Stomach (tissue), 8 donors: ENCODE measurements at regions not wholly inside any gene's neighbourhood (a gene's known extent, or its start where the extent isn't known, plus 50 kb on each side); places are given as distances from the start of the nearest gene placed in this dataset.

ENCODE experiments used
- DNase-seq, 2 donors: peaks; one replicate each; pipeline versions ENCODE4 v3.0.0 to v3.0.0-alpha.2; 2013 to 2019
- H3K27ac ChIP-seq, 5 donors: fragments of 200-600 bp in 4 of 5; sonication (generic) in 4 of 5; one replicate each; pipeline ENCODE4 v1.5.1; 2013 to 2019; ENCODE audit warnings: mild to moderate bottlenecking in 1 of 5, moderate library complexity in 1 of 5
- H3K27me3 ChIP-seq, 3 donors: fragments of 200-600 bp; sonication (generic); one replicate each; pipeline ENCODE4 v1.5.1; 2017 to 2019; ENCODE audit warnings: mixed run types in 1 of 3
- H3K36me3 ChIP-seq, 4 donors: fragments of 200-600 bp; sonication (generic); 1 replicate in 3 of 4; 2 replicates in 1 of 4; pipeline ENCODE4 v1.5.1; 2016 to 2019
- H3K4me1 ChIP-seq, 4 donors: fragments of 200-600 bp; sonication (generic); one replicate each; pipeline ENCODE4 v1.5.1; 2016 to 2019
- H3K4me3 ChIP-seq, 4 donors: fragments of 200-600 bp; sonication (generic) in 3 of 4; one replicate each; pipeline ENCODE4 v1.5.1; 2016 to 2019; ENCODE audit warnings: mild to moderate bottlenecking in 1 of 4
- H3K9me3 ChIP-seq, 4 donors: fragments of 200-600 bp; sonication (generic); one replicate each; pipeline ENCODE4 v1.5.1; 2016 to 2019
- CTCF ChIP-seq, 7 experiments: fragments of 450-650 bp in 4 of 7; fragments of 200-600 bp in 3 of 7; sonication (generic) in 3 of 7; IDR thresholded peaks; one replicate each; pipeline ENCODE4 v1.5.1; 2016 to 2019; ENCODE audit warnings: antibody characterized with exemption in 7 of 7, control low read depth in 2 of 7, mild to moderate bottlenecking in 1 of 7
- EP300 ChIP-seq: sonication (generic); formaldehyde crosslinking; IDR thresholded peaks from one replicate; pipeline ENCODE4 v1.6.1; 2017; ENCODE audit warnings: antibody characterized with exemption
- POLR2A ChIP-seq, 4 donors: fragments of 450-650 bp; IDR thresholded peaks; one replicate each; pipeline ENCODE4 v1.6.1; 2016; ENCODE audit warnings: antibody characterized with exemption in 4 of 4, control low read depth in 2 of 4, mild to moderate bottlenecking in 1 of 4, moderate library complexity in 1 of 4
- POLR2AphosphoS5 ChIP-seq, 3 donors: sonication (generic); formaldehyde crosslinking; IDR thresholded peaks; one replicate each; pipeline ENCODE4 v1.6.1; 2016; ENCODE audit warnings: antibody characterized with exemption in 3 of 3
- WGBS, 5 donors: extraction: QIAGEN DNeasy Blood & Tissue Kit in 3 of 5; methylation state at CpG; one replicate each; pipeline versions ENCODE4 v1.1.5 to v1.1.7; 2013 to 2018; 5-methylcytosine and 5-hydroxymethylcytosine counted together
- intact Hi-C: fragments of 100-400 bp; cut with DNase I; formaldehyde crosslinking; loops from one replicate; pipeline ENCODE4 v1.15.1; 2023; ENCODE audit warnings: low total_unique reads
- donor health status: healthy with polysubstance abuse.
- donor health status: Bipolar disorder and iron deficiency.
- donor health status: healthy.

- Histone ChIP-seq H3K36me3 (peaks cover 0 to 12% (median 4%) of the 10 kb centered on the region in 4 donors), H3K9me3 (no peaks in the 10 kb centered on the region), H3K27me3 (no peaks in the 10 kb centered on the region), H3K4me3 (no peak overlapping the region), H3K27ac (peak overlapping the region in 1 of 5 donors; percentile 12), H3K4me1 (peaks cover 0 to 15% (median 1%) of the 10 kb centered on the region in 4 donors)
- 61 to 74% (median 72%) methylated on average over 4 of the region's 4 CpGs for WGBS, 5 donors
- intact Hi-C loops, result no loop called here
- peak in 1 of 2 donors; percentile 46 for DNase-seq
- no peak for TF ChIP-seq POLR2AphosphoS5 (IDR thresholded peaks at IDR 0.05)
- TF ChIP-seq CTCF (IDR thresholded peaks at IDR 0.05), result peak in 1 of 7 experiments; percentile 16
These were observed 137.2 kb downstream of the NOC3L start for GRCh38 chr10:94225589-94225988.

- WGBS, 5 donors, result 91 to 98% (median 95%) methylated on average over 7 of the region's 7 CpGs
- no peaks in the 10 kb centered on the region for H3K9me3 ChIP-seq
- H3K36me3 ChIP-seq, result peaks cover 0 to 29% (median 13%) of the 10 kb centered on the region in 4 donors
- no peaks in the 10 kb centered on the region for H3K27me3 ChIP-seq
- intact Hi-C loops, result no loop called here
- H3K27ac ChIP-seq, result no peak overlapping the region
- H3K4me1 ChIP-seq, result peaks cover 0 to 5% (median 1%) of the 10 kb centered on the region in 4 donors
- TF ChIP-seq POLR2AphosphoS5 (IDR thresholded peaks at IDR 0.05) (no peak), POLR2A (IDR thresholded peaks at IDR 0.05) (no peak), CTCF (IDR thresholded peaks at IDR 0.05) (no peak), EP300 (no peak)
- H3K4me3 ChIP-seq, result no peak overlapping the region
- no peak for DNase-seq
These were observed 132.5 kb downstream of the NOC3L start for GRCh38 chr10:94230134-94230785.

- intact Hi-C loops, result no loop called here
- Histone ChIP-seq H3K27ac (no peak overlapping the region), H3K36me3 (peaks cover 0 to 54% (median 28%) of the 10 kb centered on the region in 4 donors), H3K4me1 (no peaks in the 10 kb centered on the region), H3K9me3 (no peaks in the 10 kb centered on the region), H3K4me3 (no peak overlapping the region), H3K27me3 (no peaks in the 10 kb centered on the region)
- TF ChIP-seq CTCF (IDR thresholded peaks at IDR 0.05) (no peak), POLR2A (IDR thresholded peaks at IDR 0.05) (no peak), EP300 (no peak), POLR2AphosphoS5 (IDR thresholded peaks at IDR 0.05) (no peak)
- DNase-seq, result no peak
- WGBS, 5 donors, result 83 to 100% (median 92%) methylated on average over 2 of the region's 2 CpGs
These were observed 129.9 kb downstream of the NOC3L start for GRCh38 chr10:94232711-94233383.

- intact Hi-C loops, result no loop called here
- no peak for DNase-seq
These were observed 127.3 kb downstream of the NOC3L start for GRCh38 chr10:94235461-94235860.

More at GRCh38 chr10:94235461-94235860, 127.3 kb downstream of the NOC3L start:
- H3K4me3 ChIP-seq, result no peak overlapping the region
- peaks cover 0 to 65% (median 35%) of the 10 kb centered on the region in 4 donors for H3K36me3 ChIP-seq
- no peak overlapping the region for H3K27ac ChIP-seq
- H3K9me3 ChIP-seq, result no peaks in the 10 kb centered on the region
- no peaks in the 10 kb centered on the region for H3K4me1 ChIP-seq
- WGBS, 5 donors, result 79 to 91% (median 89%) methylated on average over 1 of the region's 1 CpG
- TF ChIP-seq CTCF (IDR thresholded peaks at IDR 0.05) (no peak), EP300 (no peak), POLR2AphosphoS5 (IDR thresholded peaks at IDR 0.05) (no peak), POLR2A (IDR thresholded peaks at IDR 0.05) (no peak)
- H3K27me3 ChIP-seq, result no peaks in the 10 kb centered on the region
